T1000 (cell line): ENCODE measurements at regions not wholly inside any gene's neighbourhood (a gene's known extent, or its start where the extent isn't known, plus 50 kb on each side); places are given as distances from the start of the nearest gene placed in this dataset.
A peak's percentile ranks its signal among the peaks of the same experiment; 100 is the strongest.

ENCODE experiments used
- DNase-seq: peaks from one replicate; lab custom pipeline; 2025; ENCODE audit warnings: mixed read lengths; lab: John Stamatoyannopoulos, UW

- DNase-seq: no peak
Observed at GRCh38 chr12:124687174-124687902, 119.9 kb upstream of the NCOR2 start.

GRCh38 chr12:124686370-124687173, 119.2 kb upstream of the NCOR2 start:
- peak; percentile 43 for DNase-seq

GRCh38 chr12:124685689-124686369, 118.4 kb upstream of the NCOR2 start:
- peak; percentile 61 for DNase-seq

- DNase-seq: no peak
Observed at GRCh38 chr12:124684971-124685688, 117.7 kb upstream of the NCOR2 start.

GRCh38 chr12:124684496-124684895, 117.1 kb upstream of the NCOR2 start:
- no peak for DNase-seq

- no peak for DNase-seq
Observed at GRCh38 chr12:124683152-124684124, 116.0 kb upstream of the NCOR2 start.

GRCh38 chr12:124682425-124683151, 115.2 kb upstream of the NCOR2 start:
- DNase-seq: no peak

GRCh38 chr12:124681779-124682391, 114.5 kb upstream of the NCOR2 start:
- DNase-seq: peak; percentile 57

GRCh38 chr12:124680863-124681778, 113.7 kb upstream of the NCOR2 start:
- DNase-seq: peak; percentile 69

GRCh38 chr12:124679533-124680371, 112.3 kb upstream of the NCOR2 start:
- DNase-seq: no peak

GRCh38 chr12:124679047-124679446, 111.6 kb upstream of the NCOR2 start:
- DNase-seq: no peak

GRCh38 chr12:124678421-124678893, 111.0 kb upstream of the NCOR2 start:
- no peak for DNase-seq

- DNase-seq: no peak
Observed at GRCh38 chr12:124677552-124678356, 110.3 kb upstream of the NCOR2 start.

GRCh38 chr12:124676714-124677462, 109.5 kb upstream of the NCOR2 start:
- DNase-seq: no peak

GRCh38 chr12:124675881-124676713, 108.7 kb upstream of the NCOR2 start:
- no peak for DNase-seq
